Gastroesophageal sphincter (tissue), 4 donors: ENCODE measurements at regions not wholly inside any gene's neighbourhood (a gene's known extent, or its start where the extent isn't known, plus 50 kb on each side); places are given as distances from the start of the nearest gene placed in this dataset.

Source experiments
- ATAC-seq: fragments of 150-250 bp; one replicate; pipeline ENCODE4 v1.9.1; 2016; ENCODE audit warnings: mild to moderate bottlenecking, moderate library complexity
- H3K27ac ChIP-seq, 4 donors: fragments of 200-600 bp; sonication (generic) in 3 of 4; 1 replicate in 3 of 4; 2 replicates in 1 of 4; pipeline ENCODE4 v1.5.1; 2016 to 2019
- H3K27me3 ChIP-seq: fragments of 200-600 bp; sonication (generic); one replicate; pipeline ENCODE4 v1.5.1; 2019
- H3K36me3 ChIP-seq, 2 donors: fragments of 200-600 bp; sonication (generic); one replicate each; pipeline ENCODE4 v1.5.1; 2019; ENCODE audit warnings: control low read depth in 1 of 2
- H3K4me1 ChIP-seq, 3 donors: fragments of 200-600 bp; sonication (generic); 1 replicate in 2 of 3; 2 replicates in 1 of 3; pipeline ENCODE4 v1.5.1; 2016 to 2019; ENCODE audit warnings: control low read depth in 2 of 3
- H3K4me3 ChIP-seq, 2 donors: fragments of 200-600 bp; sonication (generic); one replicate each; pipeline ENCODE4 v1.5.1; 2019; ENCODE audit warnings: mild to moderate bottlenecking in 1 of 2, moderate library complexity in 1 of 2
- H3K9me3 ChIP-seq, 3 donors: fragments of 200-600 bp; sonication (generic); one replicate each; pipeline ENCODE4 v1.5.1; 2017 to 2019; ENCODE audit warnings: control low read depth in 2 of 3
- CTCF ChIP-seq, 4 experiments: fragments of 200-600 bp in 2 of 4; fragments of 450-650 bp in 2 of 4; sonication (generic) in 1 of 4; IDR thresholded peaks; one replicate each; pipeline ENCODE4 v1.5.1; 2017 to 2019; ENCODE audit warnings: antibody characterized with exemption in 4 of 4, mild to moderate bottlenecking in 2 of 4, moderate library complexity in 2 of 4
- EP300 ChIP-seq: sonication (generic); formaldehyde crosslinking; IDR thresholded peaks from one replicate; pipeline ENCODE4 v1.6.1; 2017; ENCODE audit warnings: antibody characterized with exemption, mild to moderate bottlenecking
- POLR2A ChIP-seq, 2 donors: fragments of 450-650 bp; IDR thresholded peaks; one replicate each; pipeline ENCODE4 v1.6.1; 2017; ENCODE audit warnings: antibody characterized with exemption in 2 of 2, mild to moderate bottlenecking in 2 of 2, moderate library complexity in 1 of 2
- POLR2AphosphoS5 ChIP-seq: sonication (generic); formaldehyde crosslinking; IDR thresholded peaks from one replicate; pipeline ENCODE4 v1.6.1; 2017; ENCODE audit warnings: antibody characterized with exemption
- WGBS, 2 donors: methylation state at CpG; one replicate each; pipeline ENCODE4 v1.1.5; 2018; ENCODE audit warnings: low coverage in 1 of 2; 5-methylcytosine and 5-hydroxymethylcytosine counted together

GRCh38 chr7:54843841-54844355 lies 84.9 kb upstream of the SEC61G start:
- no peak for ATAC-seq
- peaks cover 0 to 23% (median 14%) of the 10 kb centered on the region in 3 donors for H3K4me1 ChIP-seq
- H3K36me3 ChIP-seq, result no peaks in the 10 kb centered on the region
- no peaks in the 10 kb centered on the region for H3K27me3 ChIP-seq
- WGBS, 2 donors, result 81 to 87% methylated on average over 3 of the region's 3 CpGs
- no peak for TF ChIP-seq POLR2A (IDR thresholded peaks at IDR 0.05)
- no peaks in the 10 kb centered on the region for H3K9me3 ChIP-seq
- no peak overlapping the region for H3K4me3 ChIP-seq
- no peak overlapping the region for H3K27ac ChIP-seq

GRCh38 chr7:54846273-54846672 lies 87.3 kb upstream of the SEC61G start:
- no peak for TF ChIP-seq POLR2AphosphoS5
- no peak for TF ChIP-seq POLR2A (IDR thresholded peaks at IDR 0.05)
- TF ChIP-seq CTCF (IDR thresholded peaks at IDR 0.05), result no peak
- TF ChIP-seq EP300, result no peak
- no peak for ATAC-seq
- H3K36me3 ChIP-seq, result no peaks in the 10 kb centered on the region
- H3K27ac ChIP-seq, result no peak overlapping the region
- H3K4me1 ChIP-seq, result peaks cover 0 to 12% (median 7%) of the 10 kb centered on the region in 3 donors
- H3K9me3 ChIP-seq, result peaks cover 0 to 7% (median 0%) of the 10 kb centered on the region in 3 donors
- no peak overlapping the region for H3K4me3 ChIP-seq
- H3K27me3 ChIP-seq, result no peaks in the 10 kb centered on the region

GRCh38 chr7:54847921-54848320 lies 88.9 kb upstream of the SEC61G start:
- Histone ChIP-seq H3K36me3 (no peaks in the 10 kb centered on the region), H3K4me1 (no peaks in the 10 kb centered on the region), H3K9me3 (peaks cover 0 to 7% (median 0%) of the 10 kb centered on the region in 3 donors), H3K27ac (no peak overlapping the region), H3K27me3 (no peaks in the 10 kb centered on the region), H3K4me3 (no peak overlapping the region)
- no peak for TF ChIP-seq POLR2AphosphoS5
- no peak for TF ChIP-seq CTCF (IDR thresholded peaks at IDR 0.05)
- no peak for TF ChIP-seq EP300
- no peak for TF ChIP-seq POLR2A (IDR thresholded peaks at IDR 0.05)
- 72 to 80% methylated on average over 1 of the region's 1 CpG for WGBS, 2 donors
- ATAC-seq, result no peak

GRCh38 chr7:54856856-54857255 lies 97.8 kb upstream of the SEC61G start:
- no peak for TF ChIP-seq POLR2AphosphoS5
- TF ChIP-seq CTCF (IDR thresholded peaks at IDR 0.05), result no peak
- TF ChIP-seq EP300, result no peak
- TF ChIP-seq POLR2A (IDR thresholded peaks at IDR 0.05), result no peak
- no peak for ATAC-seq

GRCh38 chr7:54857294-54857693 lies 98.3 kb upstream of the SEC61G start:
- no peak for ATAC-seq
- H3K4me3 ChIP-seq, result no peak overlapping the region
- no peaks in the 10 kb centered on the region for H3K36me3 ChIP-seq
- H3K27me3 ChIP-seq, result no peaks in the 10 kb centered on the region
- 44 to 58% methylated on average over 1 to 2 of the region's 2 CpGs for WGBS, 2 donors
- TF ChIP-seq CTCF (IDR thresholded peaks at IDR 0.05), result no peak
- no peak for TF ChIP-seq EP300
- TF ChIP-seq POLR2A (IDR thresholded peaks at IDR 0.05), result no peak
- no peak for TF ChIP-seq POLR2AphosphoS5
- no peak overlapping the region for H3K27ac ChIP-seq
- no peaks in the 10 kb centered on the region for H3K9me3 ChIP-seq
- H3K4me1 ChIP-seq, result no peaks in the 10 kb centered on the region

More at GRCh38 chr7:54856856-54857255, 97.8 kb upstream of the SEC61G start:
- Histone ChIP-seq H3K9me3 (no peaks in the 10 kb centered on the region), H3K4me1 (no peaks in the 10 kb centered on the region), H3K36me3 (no peaks in the 10 kb centered on the region), H3K27ac (no peak overlapping the region), H3K4me3 (no peak overlapping the region), H3K27me3 (no peaks in the 10 kb centered on the region)
- 25 to 63% methylated on average over 1 of the region's 1 CpG for WGBS, 2 donors
